ENCODE measurements at regions not wholly inside any gene's neighbourhood (a gene's known extent, or its start where the extent isn't known, plus 50 kb on each side); places are given as distances from the start of the nearest gene placed in this dataset.

GRCh38 chr9:97772145-97772544, 75.0 kb upstream of the XPA start:
- Histone ChIP-seq H3K4me1 (ENCODE audit: insufficient read depth, low read length) (no peaks in the 10 kb centered on the region), H3K27ac (ENCODE audit: low read depth in 1 of 2, low read length in 2 of 2) (no peak overlapping the region), H3K36me3 (ENCODE audit: insufficient read depth, low read length) (no peaks in the 10 kb centered on the region), H3K9me3 (ENCODE audit: control insufficient read depth in 1 of 2, insufficient read depth in 1 of 2, low read length in 2 of 2) (no peaks in the 10 kb centered on the region), H3K4me3 (ENCODE audit: low read length) (no peak overlapping the region), H3K27me3 (ENCODE audit: control insufficient read depth in 1 of 2, insufficient read depth in 2 of 2, low read length in 2 of 2) (peaks cover 0 to 6% of the 10 kb centered on the region in 2 experiments)
- CTCF ChIA-PET: no interaction called here
- no peak for ATAC-seq (ENCODE audit: poor library complexity)
- DNase-seq: no peak
- POLR2A ChIA-PET: no interaction called here
- Mint-ChIP-seq H3K36me3 (ENCODE audit: low read depth) (no peaks in the 10 kb centered on the region), H3K9me3 (peaks cover under 1% of the 10 kb centered on the region), H3K27me3 (peaks cover 42% of the 10 kb centered on the region), H3K4me3 (no peak overlapping the region), H3K27ac (no peak overlapping the region), H3K4me1 (ENCODE audit: low read depth) (no peaks in the 10 kb centered on the region)
- intact Hi-C loops (cut with DNase I, micrococcal nuclease): no loop called here
- no peak for TF ChIP-seq CTCF (IDR thresholded peaks at IDR 0.05)

GRCh38 chr9:97773091-97773490, 76.0 kb upstream of the XPA start:
- CTCF ChIA-PET: no interaction called here
- Histone ChIP-seq H3K4me3 (ENCODE audit: low read length) (no peak overlapping the region), H3K9me3 (ENCODE audit: control insufficient read depth in 1 of 2, insufficient read depth in 1 of 2, low read length in 2 of 2) (no peaks in the 10 kb centered on the region), H3K27ac (ENCODE audit: low read depth in 1 of 2, low read length in 2 of 2) (no peak overlapping the region), H3K27me3 (ENCODE audit: control insufficient read depth in 1 of 2, insufficient read depth in 2 of 2, low read length in 2 of 2) (peaks cover 0 to 6% of the 10 kb centered on the region in 2 experiments), H3K36me3 (ENCODE audit: insufficient read depth, low read length) (no peaks in the 10 kb centered on the region), H3K4me1 (ENCODE audit: insufficient read depth, low read length) (no peaks in the 10 kb centered on the region)
- Mint-ChIP-seq H3K4me3 (no peak overlapping the region), H3K36me3 (ENCODE audit: low read depth) (no peaks in the 10 kb centered on the region), H3K4me1 (ENCODE audit: low read depth) (no peaks in the 10 kb centered on the region), H3K9me3 (peaks cover 6% of the 10 kb centered on the region), H3K27me3 (peaks cover 42% of the 10 kb centered on the region), H3K27ac (no peak overlapping the region)
- ATAC-seq (ENCODE audit: poor library complexity): no peak
- no peak for DNase-seq
- intact Hi-C loops (cut with DNase I, micrococcal nuclease): no loop called here
- POLR2A ChIA-PET: no interaction called here
- TF ChIP-seq CTCF (IDR thresholded peaks at IDR 0.05): no peak

- DNase-seq: no peak
- CTCF ChIA-PET: no interaction called here
These were observed 76.6 kb upstream of the XPA start for GRCh38 chr9:97773723-97774122.

More at GRCh38 chr9:97773723-97774122, 76.6 kb upstream of the XPA start:
- POLR2A ChIA-PET: no interaction called here
- Histone ChIP-seq H3K36me3 (ENCODE audit: insufficient read depth, low read length) (no peaks in the 10 kb centered on the region), H3K4me1 (ENCODE audit: insufficient read depth, low read length) (no peaks in the 10 kb centered on the region), H3K9me3 (ENCODE audit: control insufficient read depth in 1 of 2, insufficient read depth in 1 of 2, low read length in 2 of 2) (peaks cover 0 to 5% of the 10 kb centered on the region in 2 experiments), H3K27me3 (ENCODE audit: control insufficient read depth in 1 of 2, insufficient read depth in 2 of 2, low read length in 2 of 2) (peaks cover 0 to 6% of the 10 kb centered on the region in 2 experiments), H3K27ac (ENCODE audit: low read depth in 1 of 2, low read length in 2 of 2) (no peak overlapping the region), H3K4me3 (ENCODE audit: low read length) (no peak overlapping the region)
- Mint-ChIP-seq H3K36me3 (ENCODE audit: low read depth) (no peaks in the 10 kb centered on the region), H3K27me3 (peaks cover 42% of the 10 kb centered on the region), H3K27ac (no peak overlapping the region), H3K4me1 (ENCODE audit: low read depth) (no peaks in the 10 kb centered on the region), H3K4me3 (no peak overlapping the region), H3K9me3 (peaks cover 7% of the 10 kb centered on the region)
- no peak for TF ChIP-seq CTCF (IDR thresholded peaks at IDR 0.05)
- intact Hi-C loops (cut with DNase I, micrococcal nuclease): no loop called here
- ATAC-seq (ENCODE audit: poor library complexity): no peak
